ENCODE measurements at regions not wholly inside any gene's neighbourhood (a gene's known extent, or its start where the extent isn't known, plus 50 kb on each side); places are given as distances from the start of the nearest gene placed in this dataset.
A peak's percentile ranks its signal among the peaks of the same experiment; 100 is the strongest.

DNA sequence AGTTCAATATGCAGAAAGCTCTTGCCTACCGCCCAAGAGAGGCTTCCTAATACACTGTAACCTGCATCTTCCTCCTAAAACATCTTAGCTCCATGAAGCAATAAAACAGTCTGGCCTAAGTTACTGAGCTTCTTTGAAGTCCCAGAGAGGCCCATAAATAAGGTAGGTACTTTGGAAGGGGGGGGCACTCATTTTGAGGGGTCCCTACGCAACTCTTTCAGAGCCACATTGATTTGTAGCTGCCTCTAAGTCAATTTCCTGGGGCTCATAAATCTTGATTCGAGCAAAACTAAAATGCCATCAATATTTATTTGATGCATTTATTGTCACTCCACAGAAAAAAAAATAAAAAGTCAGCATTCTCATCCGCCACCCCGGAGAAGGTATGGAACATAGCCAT, 60.4 kb upstream of the SIX2 start:
- H3K27ac Mint-ChIP-seq (ENCODE audit: unreplicated experiment), result no peak overlapping the region
- H3K4me3 Mint-ChIP-seq (ENCODE audit: unreplicated experiment), result no peak overlapping the region
- H3K36me3 Mint-ChIP-seq (ENCODE audit: unreplicated experiment), result peaks cover 5% of the 10 kb centered on the region
- H3K9me3 Mint-ChIP-seq (ENCODE audit: unreplicated experiment), result peaks cover 3% of the 10 kb centered on the region
- peaks cover 13% of the 10 kb centered on the region for H3K4me1 Mint-ChIP-seq (ENCODE audit: low read depth, unreplicated experiment)
- DNase-seq, result no peak
- H3K27me3 Mint-ChIP-seq (ENCODE audit: unreplicated experiment), result peaks cover 6% of the 10 kb centered on the region
- TF ChIP-seq, protein P1, sequence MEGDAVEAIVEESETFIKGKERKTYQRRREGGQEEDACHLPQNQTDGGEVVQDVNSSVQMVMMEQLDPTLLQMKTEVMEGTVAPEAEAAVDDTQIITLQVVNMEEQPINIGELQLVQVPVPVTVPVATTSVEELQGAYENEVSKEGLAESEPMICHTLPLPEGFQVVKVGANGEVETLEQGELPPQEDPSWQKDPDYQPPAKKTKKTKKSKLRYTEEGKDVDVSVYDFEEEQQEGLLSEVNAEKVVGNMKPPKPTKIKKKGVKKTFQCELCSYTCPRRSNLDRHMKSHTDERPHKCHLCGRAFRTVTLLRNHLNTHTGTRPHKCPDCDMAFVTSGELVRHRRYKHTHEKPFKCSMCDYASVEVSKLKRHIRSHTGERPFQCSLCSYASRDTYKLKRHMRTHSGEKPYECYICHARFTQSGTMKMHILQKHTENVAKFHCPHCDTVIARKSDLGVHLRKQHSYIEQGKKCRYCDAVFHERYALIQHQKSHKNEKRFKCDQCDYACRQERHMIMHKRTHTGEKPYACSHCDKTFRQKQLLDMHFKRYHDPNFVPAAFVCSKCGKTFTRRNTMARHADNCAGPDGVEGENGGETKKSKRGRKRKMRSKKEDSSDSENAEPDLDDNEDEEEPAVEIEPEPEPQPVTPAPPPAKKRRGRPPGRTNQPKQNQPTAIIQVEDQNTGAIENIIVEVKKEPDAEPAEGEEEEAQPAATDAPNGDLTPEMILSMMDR (IDR thresholded peaks at IDR 0.05; ENCODE audit: partially characterized antibody, unreplicated experiment), result no peak

GRCh38 chr2:45068571-45069140, 59.4 kb upstream of the SIX2 start:
- H3K4me1 Mint-ChIP-seq (ENCODE audit: low read depth, unreplicated experiment), result peaks cover 13% of the 10 kb centered on the region
- H3K9me3 Mint-ChIP-seq (ENCODE audit: unreplicated experiment), result peaks cover 3% of the 10 kb centered on the region
- H3K27me3 Mint-ChIP-seq (ENCODE audit: unreplicated experiment), result peaks cover 6% of the 10 kb centered on the region
- H3K36me3 Mint-ChIP-seq (ENCODE audit: unreplicated experiment), result peaks cover 5% of the 10 kb centered on the region
- DNase-seq, result no peak
- no peak overlapping the region for H3K27ac Mint-ChIP-seq (ENCODE audit: unreplicated experiment)
- TF ChIP-seq, protein P1 (IDR thresholded peaks at IDR 0.05; ENCODE audit: partially characterized antibody, unreplicated experiment), result no peak
- H3K4me3 Mint-ChIP-seq (ENCODE audit: unreplicated experiment), result no peak overlapping the region

GRCh38 chr2:45067859-45068570, 58.8 kb upstream of the SIX2 start:
- peak; percentile 54 for DNase-seq
- H3K4me3 Mint-ChIP-seq (ENCODE audit: unreplicated experiment), result no peak overlapping the region
- peaks cover 3% of the 10 kb centered on the region for H3K9me3 Mint-ChIP-seq (ENCODE audit: unreplicated experiment)
- H3K27ac Mint-ChIP-seq (ENCODE audit: unreplicated experiment), result no peak overlapping the region
- peaks cover 13% of the 10 kb centered on the region for H3K4me1 Mint-ChIP-seq (ENCODE audit: low read depth, unreplicated experiment)
- TF ChIP-seq, protein P1 (IDR thresholded peaks at IDR 0.05; ENCODE audit: partially characterized antibody, unreplicated experiment), result no peak
- H3K27me3 Mint-ChIP-seq (ENCODE audit: unreplicated experiment), result peaks cover 6% of the 10 kb centered on the region
- peaks cover 5% of the 10 kb centered on the region for H3K36me3 Mint-ChIP-seq (ENCODE audit: unreplicated experiment)
